ENCODE measurements at regions not wholly inside any gene's neighbourhood (a gene's known extent, or its start where the extent isn't known, plus 50 kb on each side); places are given as distances from the start of the nearest gene placed in this dataset.

DNA sequence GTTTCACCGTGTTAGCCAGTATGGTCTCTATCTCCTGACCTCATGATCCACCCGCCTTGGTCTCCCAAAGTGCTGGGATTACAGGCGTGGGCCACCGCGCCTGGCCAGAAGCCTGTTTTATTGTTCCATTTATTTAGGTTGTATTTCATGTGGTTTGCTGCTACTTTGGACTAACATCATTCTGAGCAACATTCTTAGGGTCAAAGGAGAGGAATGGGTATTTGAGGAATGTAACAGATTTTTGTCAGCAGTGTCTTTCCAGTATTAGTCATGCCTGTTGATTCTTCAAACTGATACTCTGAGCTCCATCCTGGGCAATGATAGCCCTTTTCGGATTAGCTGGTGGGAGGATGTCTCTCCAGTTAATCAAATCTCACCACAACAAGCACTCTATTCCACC lies 213.0 kb upstream of the CITED2 start:
- H3K36me3 Mint-ChIP-seq: no peaks in the 10 kb centered on the region
- H3K4me1 Mint-ChIP-seq (ENCODE audit: low read depth): peaks cover 2% of the 10 kb centered on the region
- H3K27me3 Mint-ChIP-seq: peaks cover 13% of the 10 kb centered on the region
- no peak overlapping the region for H3K4me3 Mint-ChIP-seq
- H3K27ac Mint-ChIP-seq: no peak overlapping the region
- no peaks in the 10 kb centered on the region for H3K9me3 Mint-ChIP-seq (ENCODE audit: low read depth)

- Mint-ChIP-seq H3K27ac (no peak overlapping the region), H3K27me3 (peaks cover 10% of the 10 kb centered on the region), H3K4me3 (no peak overlapping the region), H3K36me3 (no peaks in the 10 kb centered on the region), H3K9me3 (ENCODE audit: low read depth) (no peaks in the 10 kb centered on the region), H3K4me1 (ENCODE audit: low read depth) (peaks cover 5% of the 10 kb centered on the region)
These were observed 211.8 kb upstream of the CITED2 start for GRCh38 chr6:139586273-139586672.

DNA sequence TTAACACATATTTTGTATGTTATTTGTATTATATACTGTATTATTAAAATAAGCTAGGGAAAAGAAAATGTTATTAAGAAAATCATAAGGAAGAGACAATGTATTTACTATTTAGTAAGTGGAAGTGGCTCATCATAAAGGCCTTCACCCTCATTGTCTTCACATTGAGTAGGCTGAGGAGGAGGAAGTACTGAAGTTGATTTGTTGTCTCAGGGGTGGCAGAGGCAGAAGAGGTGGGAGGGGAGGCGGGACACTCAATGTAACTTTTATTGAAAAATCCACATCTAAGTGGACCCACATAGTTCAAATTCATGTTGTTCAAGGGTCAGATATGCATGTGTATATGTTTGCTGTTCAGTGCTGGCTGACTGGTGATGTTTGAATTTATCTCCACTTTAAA lies 210.2 kb upstream of the CITED2 start:
- no peaks in the 10 kb centered on the region for H3K36me3 Mint-ChIP-seq
- no peak overlapping the region for H3K4me3 Mint-ChIP-seq
- peaks cover 6% of the 10 kb centered on the region for H3K27me3 Mint-ChIP-seq
- H3K4me1 Mint-ChIP-seq (ENCODE audit: low read depth): peaks cover 15% of the 10 kb centered on the region
- H3K27ac Mint-ChIP-seq: no peak overlapping the region
- H3K9me3 Mint-ChIP-seq (ENCODE audit: low read depth): no peaks in the 10 kb centered on the region

- peaks cover 17% of the 10 kb centered on the region for H3K4me1 Mint-ChIP-seq (ENCODE audit: low read depth)
- H3K36me3 Mint-ChIP-seq: no peaks in the 10 kb centered on the region
- peaks cover 6% of the 10 kb centered on the region for H3K27me3 Mint-ChIP-seq
- H3K9me3 Mint-ChIP-seq (ENCODE audit: low read depth): no peaks in the 10 kb centered on the region
- H3K27ac Mint-ChIP-seq: no peak overlapping the region
- H3K4me3 Mint-ChIP-seq: no peak overlapping the region
These were observed 209.0 kb upstream of the CITED2 start for GRCh38 chr6:139583420-139583819.

GRCh38 chr6:139582956-139583355 lies 208.5 kb upstream of the CITED2 start:
- H3K4me1 Mint-ChIP-seq (ENCODE audit: low read depth): peaks cover 17% of the 10 kb centered on the region
- H3K9me3 Mint-ChIP-seq (ENCODE audit: low read depth): no peaks in the 10 kb centered on the region
- H3K36me3 Mint-ChIP-seq: no peaks in the 10 kb centered on the region
- H3K4me3 Mint-ChIP-seq: no peak overlapping the region
- peaks cover 6% of the 10 kb centered on the region for H3K27me3 Mint-ChIP-seq
- H3K27ac Mint-ChIP-seq: no peak overlapping the region

DNA sequence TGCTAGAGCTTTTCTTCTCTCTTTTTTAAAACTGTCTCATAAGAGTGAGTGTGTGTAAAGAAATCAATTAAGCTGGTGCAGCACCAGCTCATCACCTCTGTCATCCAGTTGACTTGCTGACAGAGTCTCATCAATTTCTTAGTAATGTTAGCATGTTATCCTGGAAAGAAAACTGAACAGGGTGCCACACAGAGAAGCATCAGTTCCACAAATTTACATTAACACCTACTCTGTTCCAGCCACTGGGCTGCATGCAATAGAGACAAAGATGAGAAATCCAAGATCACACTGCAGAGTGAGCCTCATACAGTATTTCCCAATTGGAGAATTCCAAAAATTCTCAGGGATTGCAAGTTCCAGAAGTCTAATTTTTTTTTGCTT lies 207.0 kb upstream of the CITED2 start:
- Mint-ChIP-seq H3K36me3 (no peaks in the 10 kb centered on the region), H3K4me3 (no peak overlapping the region), H3K27ac (no peak overlapping the region), H3K27me3 (peaks cover 8% of the 10 kb centered on the region), H3K4me1 (ENCODE audit: low read depth) (peaks cover 17% of the 10 kb centered on the region), H3K9me3 (ENCODE audit: low read depth) (no peaks in the 10 kb centered on the region)

GRCh38 chr6:139580592-139581484 lies 206.4 kb upstream of the CITED2 start:
- H3K4me3 Mint-ChIP-seq: no peak overlapping the region
- H3K4me1 Mint-ChIP-seq (ENCODE audit: low read depth): peaks cover 17% of the 10 kb centered on the region
- no peaks in the 10 kb centered on the region for H3K36me3 Mint-ChIP-seq
- no peak overlapping the region for H3K27ac Mint-ChIP-seq
- peaks cover 8% of the 10 kb centered on the region for H3K27me3 Mint-ChIP-seq
- no peaks in the 10 kb centered on the region for H3K9me3 Mint-ChIP-seq (ENCODE audit: low read depth)

- Mint-ChIP-seq H3K27ac (no peak overlapping the region), H3K27me3 (peaks cover 3% of the 10 kb centered on the region), H3K4me1 (ENCODE audit: low read depth) (peaks cover 17% of the 10 kb centered on the region)
These were observed 203.5 kb upstream of the CITED2 start for GRCh38 chr6:139577763-139578604.

DNA sequence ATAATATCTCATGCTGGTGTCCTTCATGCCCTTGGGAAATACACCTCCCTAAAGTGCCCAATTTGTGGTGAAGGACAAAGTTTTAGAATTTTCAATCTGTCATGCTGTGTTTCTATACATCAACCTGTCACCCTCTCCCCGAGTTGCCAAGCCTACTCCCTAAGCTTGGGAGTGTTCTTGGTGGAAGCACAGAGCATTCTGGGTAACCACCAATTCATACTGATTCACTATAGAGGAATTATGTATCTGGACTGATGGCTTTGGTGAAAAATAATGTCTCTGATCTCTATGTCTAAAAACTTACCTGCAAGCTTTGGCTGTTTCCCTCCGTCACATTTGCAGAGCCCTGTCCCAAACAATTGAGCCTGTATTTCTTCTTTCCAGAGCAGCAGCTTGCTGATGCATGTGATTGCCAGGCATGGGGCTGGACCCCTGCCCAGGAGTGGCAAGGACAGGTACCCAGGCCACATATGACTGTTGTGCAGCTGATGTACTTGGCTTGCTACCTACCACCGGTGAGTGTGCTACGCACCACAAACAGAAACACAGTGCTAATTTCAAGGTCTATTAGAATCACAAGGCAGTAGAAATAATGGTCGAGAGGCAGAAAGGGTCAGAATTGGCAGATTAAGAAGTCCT lies 202.8 kb upstream of the CITED2 start:
- H3K4me3 Mint-ChIP-seq: no peak overlapping the region
- no peaks in the 10 kb centered on the region for H3K36me3 Mint-ChIP-seq
- H3K4me1 Mint-ChIP-seq (ENCODE audit: low read depth): peaks cover 17% of the 10 kb centered on the region
- H3K9me3 Mint-ChIP-seq (ENCODE audit: low read depth): no peaks in the 10 kb centered on the region
- no peak overlapping the region for H3K27ac Mint-ChIP-seq
- peaks cover 3% of the 10 kb centered on the region for H3K27me3 Mint-ChIP-seq

More at GRCh38 chr6:139577763-139578604, 203.5 kb upstream of the CITED2 start:
- Mint-ChIP-seq H3K4me3 (no peak overlapping the region), H3K36me3 (no peaks in the 10 kb centered on the region), H3K9me3 (ENCODE audit: low read depth) (no peaks in the 10 kb centered on the region)

- H3K4me3 Mint-ChIP-seq: no peak overlapping the region
- no peaks in the 10 kb centered on the region for H3K9me3 Mint-ChIP-seq (ENCODE audit: low read depth)
- no peaks in the 10 kb centered on the region for H3K27me3 Mint-ChIP-seq
- no peaks in the 10 kb centered on the region for H3K36me3 Mint-ChIP-seq
- no peaks in the 10 kb centered on the region for H3K4me1 Mint-ChIP-seq (ENCODE audit: low read depth)
- no peak overlapping the region for H3K27ac Mint-ChIP-seq
These were observed 197.6 kb upstream of the CITED2 start for GRCh38 chr6:139572001-139572400.

- peaks cover 2% of the 10 kb centered on the region for H3K36me3 Mint-ChIP-seq
- no peaks in the 10 kb centered on the region for H3K27me3 Mint-ChIP-seq
- no peak overlapping the region for H3K27ac Mint-ChIP-seq
- H3K9me3 Mint-ChIP-seq (ENCODE audit: low read depth): no peaks in the 10 kb centered on the region
- H3K4me3 Mint-ChIP-seq: no peak overlapping the region
- H3K4me1 Mint-ChIP-seq (ENCODE audit: low read depth): no peaks in the 10 kb centered on the region
These were observed 195.7 kb upstream of the CITED2 start for GRCh38 chr6:139570166-139570565.

- no peak overlapping the region for H3K4me3 Mint-ChIP-seq
- H3K9me3 Mint-ChIP-seq (ENCODE audit: low read depth): no peaks in the 10 kb centered on the region
- H3K27ac Mint-ChIP-seq: no peak overlapping the region
- H3K27me3 Mint-ChIP-seq: no peaks in the 10 kb centered on the region
- peaks cover 2% of the 10 kb centered on the region for H3K36me3 Mint-ChIP-seq
- no peaks in the 10 kb centered on the region for H3K4me1 Mint-ChIP-seq (ENCODE audit: low read depth)
These were observed 195.1 kb upstream of the CITED2 start for GRCh38 chr6:139569566-139569965.

DNA sequence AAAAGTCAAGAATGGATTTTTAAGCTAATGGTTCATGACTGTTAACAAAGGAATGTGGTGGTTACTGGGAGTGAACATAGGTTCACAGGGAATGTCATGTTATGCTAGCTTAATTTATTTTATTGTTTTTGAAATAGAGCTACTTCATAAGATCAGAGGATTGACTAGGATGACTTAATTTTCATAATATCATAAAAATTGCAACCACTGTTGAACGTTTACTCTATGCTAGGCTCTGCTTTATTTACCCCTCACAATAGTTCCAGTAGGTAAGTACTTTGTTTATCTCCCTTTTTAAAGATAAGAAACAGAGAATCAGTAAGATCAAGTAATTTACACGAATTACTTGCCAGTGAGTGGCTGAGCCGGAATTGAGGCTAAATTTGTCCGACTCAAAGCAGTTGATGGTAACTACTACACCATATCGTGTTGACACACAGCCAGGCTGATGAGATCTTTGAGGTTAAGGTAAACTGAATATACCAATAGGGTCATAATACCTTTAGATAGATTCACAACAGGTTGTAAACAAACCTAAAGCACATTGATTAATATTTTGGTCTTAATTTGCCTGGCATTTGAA lies 194.6 kb upstream of the CITED2 start:
- Mint-ChIP-seq H3K27me3 (no peaks in the 10 kb centered on the region), H3K36me3 (peaks cover 2% of the 10 kb centered on the region), H3K4me3 (no peak overlapping the region), H3K9me3 (ENCODE audit: low read depth) (no peaks in the 10 kb centered on the region), H3K4me1 (ENCODE audit: low read depth) (no peaks in the 10 kb centered on the region), H3K27ac (no peak overlapping the region)

DNA sequence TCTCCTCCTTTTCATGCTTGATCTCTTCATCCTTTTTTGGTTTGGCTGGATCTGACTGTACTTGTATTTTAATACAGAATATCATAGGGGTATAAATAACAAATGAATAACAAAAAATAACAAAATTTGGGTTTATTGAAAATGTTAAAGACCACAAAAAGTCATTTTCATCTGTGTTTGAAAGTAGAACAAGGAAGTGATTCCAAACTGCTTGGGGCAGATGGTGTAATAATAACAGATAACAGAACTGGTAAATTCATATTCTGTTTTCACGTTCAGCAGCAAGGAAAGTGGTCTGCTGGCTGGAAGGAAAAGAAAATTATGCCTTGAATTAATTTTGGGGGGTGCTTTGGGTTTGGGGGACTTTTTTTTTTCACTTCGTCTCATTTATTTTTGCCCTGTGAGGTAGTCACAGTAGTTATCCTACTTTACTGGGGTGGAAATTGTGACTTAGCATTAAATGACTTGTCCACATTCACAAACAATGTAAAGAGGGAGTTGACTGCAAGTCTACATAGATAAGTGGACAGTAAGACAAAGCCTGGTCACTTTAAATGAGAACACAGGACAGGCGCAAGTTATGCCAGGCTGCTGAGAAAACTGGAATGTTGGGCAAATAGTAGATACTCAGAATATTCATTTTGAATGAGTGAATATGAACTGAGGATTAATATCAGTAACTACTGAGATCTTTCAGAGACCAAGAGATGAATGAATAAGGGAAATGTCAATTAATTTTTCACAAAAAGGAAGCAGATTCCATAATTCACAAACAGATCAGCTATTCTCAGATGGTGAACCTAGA lies 193.9 kb upstream of the CITED2 start:
- Mint-ChIP-seq H3K27me3 (no peaks in the 10 kb centered on the region), H3K4me1 (ENCODE audit: low read depth) (no peaks in the 10 kb centered on the region), H3K27ac (no peak overlapping the region), H3K4me3 (no peak overlapping the region), H3K36me3 (peaks cover 2% of the 10 kb centered on the region), H3K9me3 (ENCODE audit: low read depth) (no peaks in the 10 kb centered on the region)
